ENCODE measurements at regions not wholly inside any gene's neighbourhood (a gene's known extent, or its start where the extent isn't known, plus 50 kb on each side); places are given as distances from the start of the nearest gene placed in this dataset.

- H3K27ac Mint-ChIP-seq (ENCODE audit: unreplicated experiment): no peak overlapping the region
These were observed 131.1 kb downstream of the CCER1 start for GRCh38 chr12:90823859-90824258.

DNA sequence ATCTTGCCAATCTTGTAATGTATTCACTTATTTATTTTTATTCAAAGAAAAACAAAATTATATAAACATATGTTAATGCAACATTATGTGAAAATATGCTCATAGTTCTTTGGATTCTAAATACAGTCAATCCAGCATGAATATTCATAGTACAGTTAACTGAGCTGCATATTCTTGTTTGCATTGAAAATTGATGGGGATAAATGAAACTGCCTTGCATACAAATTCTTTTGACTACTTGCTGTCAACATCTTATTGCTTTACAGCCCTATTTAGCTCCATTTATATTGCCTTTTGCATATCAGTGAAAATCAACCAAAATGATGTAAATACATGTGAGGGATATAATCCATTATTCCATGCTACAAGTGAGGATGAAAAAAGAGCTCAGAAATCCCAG lies 135.3 kb downstream of the CCER1 start:
- CTCF ChIA-PET: no interaction called here

More at GRCh38 chr12:90823859-90824258, 131.1 kb downstream of the CCER1 start:
- peaks cover 4% of the 10 kb centered on the region for H3K9me3 Mint-ChIP-seq (ENCODE audit: low read depth, unreplicated experiment)
- BruUV-seq (replicated peaks): no TSS peak
- TF ChIP-seq, protein P1, sequence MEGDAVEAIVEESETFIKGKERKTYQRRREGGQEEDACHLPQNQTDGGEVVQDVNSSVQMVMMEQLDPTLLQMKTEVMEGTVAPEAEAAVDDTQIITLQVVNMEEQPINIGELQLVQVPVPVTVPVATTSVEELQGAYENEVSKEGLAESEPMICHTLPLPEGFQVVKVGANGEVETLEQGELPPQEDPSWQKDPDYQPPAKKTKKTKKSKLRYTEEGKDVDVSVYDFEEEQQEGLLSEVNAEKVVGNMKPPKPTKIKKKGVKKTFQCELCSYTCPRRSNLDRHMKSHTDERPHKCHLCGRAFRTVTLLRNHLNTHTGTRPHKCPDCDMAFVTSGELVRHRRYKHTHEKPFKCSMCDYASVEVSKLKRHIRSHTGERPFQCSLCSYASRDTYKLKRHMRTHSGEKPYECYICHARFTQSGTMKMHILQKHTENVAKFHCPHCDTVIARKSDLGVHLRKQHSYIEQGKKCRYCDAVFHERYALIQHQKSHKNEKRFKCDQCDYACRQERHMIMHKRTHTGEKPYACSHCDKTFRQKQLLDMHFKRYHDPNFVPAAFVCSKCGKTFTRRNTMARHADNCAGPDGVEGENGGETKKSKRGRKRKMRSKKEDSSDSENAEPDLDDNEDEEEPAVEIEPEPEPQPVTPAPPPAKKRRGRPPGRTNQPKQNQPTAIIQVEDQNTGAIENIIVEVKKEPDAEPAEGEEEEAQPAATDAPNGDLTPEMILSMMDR (IDR thresholded peaks at IDR 0.05; ENCODE audit: unreplicated experiment): no peak
- no peak overlapping the region for H3K4me3 Mint-ChIP-seq (ENCODE audit: low read depth, unreplicated experiment)
- intact Hi-C loops (cut with micrococcal nuclease; ENCODE audit: unreplicated experiment): no loop called here
- CTCF ChIA-PET: no interaction called here
- H3K27me3 Mint-ChIP-seq (ENCODE audit: unreplicated experiment): no peaks in the 10 kb centered on the region
- no peak for DNase-seq
- no peaks in the 10 kb centered on the region for H3K36me3 Mint-ChIP-seq (ENCODE audit: insufficient read depth, unreplicated experiment)
- H3K4me1 Mint-ChIP-seq (ENCODE audit: low read depth, unreplicated experiment): no peaks in the 10 kb centered on the region

DNA sequence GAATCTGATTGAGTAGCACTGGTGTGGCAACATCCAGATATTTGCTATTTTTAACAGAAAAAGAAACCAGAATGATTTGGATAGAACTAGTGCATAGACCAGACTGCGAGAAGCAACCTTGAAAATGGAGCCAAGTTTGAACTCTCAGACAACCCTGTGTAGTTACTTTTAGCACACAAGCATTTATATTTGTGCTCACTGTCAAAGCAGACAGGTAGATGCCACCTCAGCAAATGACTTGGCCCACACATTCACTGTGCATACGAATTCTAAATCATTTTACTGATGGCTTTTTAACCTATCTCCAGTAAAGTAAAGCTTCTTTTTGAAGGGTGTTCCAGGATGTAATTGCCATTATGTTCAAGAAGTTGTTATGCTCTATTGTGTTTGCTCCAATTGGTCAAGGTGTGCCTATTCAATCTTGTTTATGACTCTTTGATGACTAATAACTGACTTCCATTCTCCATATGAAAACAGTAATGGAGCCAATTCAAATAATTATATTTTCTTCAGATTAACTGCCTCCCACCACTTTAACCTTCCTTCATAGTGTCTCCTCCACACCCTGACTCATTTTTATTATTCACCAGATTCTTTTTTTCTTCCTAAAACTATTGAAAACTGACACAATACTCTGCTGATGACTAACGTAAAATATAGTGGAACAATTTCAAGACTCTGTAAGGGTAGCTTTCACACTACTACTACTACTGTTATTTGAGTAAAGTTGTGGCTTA lies 138.5 kb downstream of the CCER1 start:
- no peaks in the 10 kb centered on the region for H3K4me1 Mint-ChIP-seq (ENCODE audit: low read depth, unreplicated experiment)
- H3K27me3 Mint-ChIP-seq (ENCODE audit: unreplicated experiment): no peaks in the 10 kb centered on the region
- H3K27ac Mint-ChIP-seq (ENCODE audit: unreplicated experiment): no peak overlapping the region
- DNase-seq: no peak
- CTCF ChIA-PET: no interaction called here
- no peaks in the 10 kb centered on the region for H3K36me3 Mint-ChIP-seq (ENCODE audit: insufficient read depth, unreplicated experiment)
- BruUV-seq (replicated peaks): no TSS peak
- H3K4me3 Mint-ChIP-seq (ENCODE audit: low read depth, unreplicated experiment): no peak overlapping the region
- peaks cover 10% of the 10 kb centered on the region for H3K9me3 Mint-ChIP-seq (ENCODE audit: low read depth, unreplicated experiment)
- intact Hi-C loops (cut with micrococcal nuclease; ENCODE audit: unreplicated experiment): no loop called here
- TF ChIP-seq, protein P1 (IDR thresholded peaks at IDR 0.05; ENCODE audit: unreplicated experiment): no peak

More for the DNA sequence above, 135.3 kb downstream of the CCER1 start:
- TF ChIP-seq, protein P1 (IDR thresholded peaks at IDR 0.05; ENCODE audit: unreplicated experiment): no peak
- H3K9me3 Mint-ChIP-seq (ENCODE audit: low read depth, unreplicated experiment): peaks cover 5% of the 10 kb centered on the region
- intact Hi-C loops (cut with micrococcal nuclease; ENCODE audit: unreplicated experiment): no loop called here
- BruUV-seq (replicated peaks): no TSS peak
- DNase-seq: no peak
- no peaks in the 10 kb centered on the region for H3K36me3 Mint-ChIP-seq (ENCODE audit: insufficient read depth, unreplicated experiment)
- no peaks in the 10 kb centered on the region for H3K27me3 Mint-ChIP-seq (ENCODE audit: unreplicated experiment)
- no peaks in the 10 kb centered on the region for H3K4me1 Mint-ChIP-seq (ENCODE audit: low read depth, unreplicated experiment)
- H3K27ac Mint-ChIP-seq (ENCODE audit: unreplicated experiment): no peak overlapping the region
- H3K4me3 Mint-ChIP-seq (ENCODE audit: low read depth, unreplicated experiment): no peak overlapping the region

DNA sequence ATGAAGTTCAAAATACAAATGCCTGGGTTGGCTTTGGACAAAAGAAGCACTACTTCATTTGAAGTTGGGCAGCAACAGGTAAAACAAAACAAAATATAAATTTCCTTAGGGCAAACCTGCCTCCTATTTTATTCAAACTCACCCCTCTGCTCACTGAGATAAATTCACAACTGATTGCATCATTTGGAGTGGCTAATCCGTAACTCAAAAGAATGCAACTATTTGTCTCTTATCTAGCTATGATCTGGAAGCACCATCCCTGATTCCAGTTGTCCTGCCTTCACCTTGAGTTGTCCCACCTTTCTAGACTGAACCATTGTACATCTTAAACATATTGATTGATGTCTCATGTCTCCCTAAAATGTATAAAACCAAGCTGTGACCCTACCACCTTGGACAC lies 145.0 kb downstream of the CCER1 start:
- BruUV-seq (replicated peaks): no TSS peak
- no peak overlapping the region for H3K27ac Mint-ChIP-seq (ENCODE audit: unreplicated experiment)
- no peaks in the 10 kb centered on the region for H3K27me3 Mint-ChIP-seq (ENCODE audit: unreplicated experiment)
- intact Hi-C loops (cut with micrococcal nuclease; ENCODE audit: unreplicated experiment): no loop called here
- peaks cover 13% of the 10 kb centered on the region for H3K9me3 Mint-ChIP-seq (ENCODE audit: low read depth, unreplicated experiment)
- no peaks in the 10 kb centered on the region for H3K4me1 Mint-ChIP-seq (ENCODE audit: low read depth, unreplicated experiment)
- H3K36me3 Mint-ChIP-seq (ENCODE audit: insufficient read depth, unreplicated experiment): no peaks in the 10 kb centered on the region
- DNase-seq: no peak
- TF ChIP-seq, protein P1 (IDR thresholded peaks at IDR 0.05; ENCODE audit: unreplicated experiment): no peak
- CTCF ChIA-PET: no interaction called here
- no peak overlapping the region for H3K4me3 Mint-ChIP-seq (ENCODE audit: low read depth, unreplicated experiment)
